ENCODE measurements at regions not wholly inside any gene's neighbourhood (a gene's known extent, or its start where the extent isn't known, plus 50 kb on each side); places are given as distances from the start of the nearest gene placed in this dataset.

DNA sequence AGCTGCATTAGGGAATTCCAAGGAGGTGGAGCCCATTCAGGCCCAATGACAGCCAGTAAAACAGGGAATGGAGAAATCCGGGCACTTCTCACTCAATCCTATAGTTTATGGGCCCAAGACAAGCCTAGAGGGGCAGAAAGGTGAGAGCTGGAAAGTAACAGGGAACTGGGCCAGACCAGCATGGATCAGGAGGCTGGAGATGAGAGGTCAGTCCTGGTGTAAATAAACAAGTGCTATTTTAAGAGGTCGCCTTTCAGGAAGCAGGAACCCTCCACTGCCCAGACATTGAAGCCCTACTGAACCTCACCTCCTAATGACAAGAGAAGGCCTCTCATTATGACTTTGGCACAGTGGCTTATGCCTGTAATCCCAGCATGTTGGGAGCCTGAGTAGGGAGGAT lies 57.2 kb upstream of the TGM3 start:
- no peak for DNase-seq

DNA sequence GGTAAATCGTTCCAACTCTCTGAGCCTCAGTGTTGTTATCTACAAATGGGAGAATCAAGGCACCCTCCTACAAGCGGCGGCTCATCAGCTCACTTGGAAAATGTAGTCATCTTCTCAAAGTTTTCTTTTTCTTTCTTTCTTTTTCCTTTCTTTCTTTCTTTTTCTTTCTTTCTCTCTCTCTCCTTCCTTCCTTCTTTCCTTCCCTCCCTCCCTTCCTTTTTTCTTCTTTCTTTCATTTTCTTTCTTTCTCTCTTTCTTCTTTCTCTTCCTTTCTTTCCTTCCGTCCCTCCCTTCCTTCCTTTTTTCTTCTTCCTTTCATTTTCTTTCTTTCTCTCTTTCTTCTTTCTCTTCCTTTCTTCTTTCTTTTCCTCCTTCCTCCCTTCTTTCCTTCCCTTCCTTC lies 55.0 kb upstream of the TGM3 start:
- DNase-seq: no peak

DNA sequence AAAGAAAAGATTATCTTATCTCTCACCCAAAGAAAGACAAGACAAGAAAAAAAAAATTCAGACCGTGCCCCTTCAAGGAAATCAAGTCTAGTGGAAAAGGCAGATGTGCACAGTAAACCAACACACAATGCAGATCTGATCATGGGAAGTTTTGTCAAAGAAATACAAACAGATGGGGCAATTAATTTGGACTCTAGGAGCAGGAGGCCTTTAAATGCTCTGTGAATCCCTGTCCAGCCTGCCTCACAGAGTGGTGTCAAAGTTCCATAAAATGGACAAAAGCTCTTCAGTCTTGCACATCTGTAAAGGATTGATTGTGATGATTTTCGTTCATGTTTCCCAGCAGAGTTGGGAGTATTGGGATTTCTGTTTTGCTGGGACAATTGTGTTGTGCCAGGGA lies 53.1 kb upstream of the TGM3 start:
- no peak for DNase-seq

DNA sequence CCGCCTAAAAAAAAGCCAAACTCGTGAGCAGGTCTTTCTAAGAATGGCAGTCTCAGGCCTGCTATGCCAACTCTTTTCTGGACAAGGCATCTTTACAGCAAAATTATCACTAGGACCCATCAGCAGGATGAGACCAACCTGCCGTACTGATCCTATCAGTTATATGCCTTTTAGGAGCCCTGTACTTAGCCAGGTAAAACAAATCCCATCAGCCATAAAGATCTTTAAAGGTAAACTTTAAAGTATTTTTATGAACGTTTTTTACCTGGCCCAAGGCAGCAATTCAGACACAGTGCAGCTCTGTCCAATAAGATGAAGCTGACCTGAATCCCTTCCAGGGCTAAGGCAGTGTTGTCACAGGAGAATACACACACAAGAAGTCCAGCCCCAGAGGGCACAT lies 51.3 kb upstream of the TGM3 start:
- no peak for DNase-seq

DNA sequence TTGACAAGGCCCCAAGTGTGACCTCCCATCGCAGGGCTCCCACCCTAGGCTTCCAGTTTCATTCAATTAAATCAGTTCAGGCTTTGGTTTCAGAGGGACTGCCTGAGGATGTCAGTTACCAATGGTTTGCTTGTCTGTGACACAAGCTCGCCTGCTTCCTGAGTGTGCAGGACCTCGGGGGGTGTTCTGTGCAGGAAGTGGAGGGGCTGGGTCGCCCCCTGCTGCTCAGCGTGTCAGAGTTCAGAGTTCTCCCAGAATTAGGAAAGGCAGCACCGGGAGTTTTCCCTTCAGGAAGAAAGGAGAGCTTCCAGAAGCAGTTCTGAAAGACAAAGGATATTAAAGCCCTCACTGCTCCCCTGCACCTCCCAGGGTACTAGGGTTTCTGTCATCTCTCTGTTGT lies 50.8 kb upstream of the TGM3 start:
- DNase-seq: no peak

DNA sequence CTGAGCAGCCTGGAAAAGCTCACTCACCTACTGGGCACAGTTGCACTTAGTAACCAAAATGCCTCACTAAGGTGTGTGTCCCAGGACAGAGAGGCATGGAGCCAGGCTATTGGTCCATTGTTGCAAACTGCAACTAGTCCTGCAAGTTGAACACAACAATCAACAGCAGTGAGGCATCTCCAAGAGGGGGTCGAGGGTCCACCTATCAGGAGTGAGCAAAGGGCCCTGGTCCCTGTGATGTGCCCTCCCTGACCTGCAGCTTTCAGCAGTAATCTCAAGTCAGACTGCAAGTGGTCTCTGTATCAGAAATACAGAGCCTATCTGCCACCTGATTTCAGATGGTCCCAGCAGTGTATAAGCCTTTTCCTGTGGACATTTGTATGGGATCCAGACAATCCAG lies 50.2 kb upstream of the TGM3 start:
- DNase-seq: no peak
